ENCODE measurements at regions not wholly inside any gene's neighbourhood (a gene's known extent, or its start where the extent isn't known, plus 50 kb on each side); places are given as distances from the start of the nearest gene placed in this dataset.

- TF ChIP-seq EZH2phosphoT487 (IDR thresholded peaks at IDR 0.05; ENCODE audit: borderline replicate concordance, low read length) (no peak), EZH2 (IDR thresholded peaks at IDR 0.05; ENCODE audit: low read length, unreplicated experiment) (no peak)
- TF ChIP-seq, protein P1, sequence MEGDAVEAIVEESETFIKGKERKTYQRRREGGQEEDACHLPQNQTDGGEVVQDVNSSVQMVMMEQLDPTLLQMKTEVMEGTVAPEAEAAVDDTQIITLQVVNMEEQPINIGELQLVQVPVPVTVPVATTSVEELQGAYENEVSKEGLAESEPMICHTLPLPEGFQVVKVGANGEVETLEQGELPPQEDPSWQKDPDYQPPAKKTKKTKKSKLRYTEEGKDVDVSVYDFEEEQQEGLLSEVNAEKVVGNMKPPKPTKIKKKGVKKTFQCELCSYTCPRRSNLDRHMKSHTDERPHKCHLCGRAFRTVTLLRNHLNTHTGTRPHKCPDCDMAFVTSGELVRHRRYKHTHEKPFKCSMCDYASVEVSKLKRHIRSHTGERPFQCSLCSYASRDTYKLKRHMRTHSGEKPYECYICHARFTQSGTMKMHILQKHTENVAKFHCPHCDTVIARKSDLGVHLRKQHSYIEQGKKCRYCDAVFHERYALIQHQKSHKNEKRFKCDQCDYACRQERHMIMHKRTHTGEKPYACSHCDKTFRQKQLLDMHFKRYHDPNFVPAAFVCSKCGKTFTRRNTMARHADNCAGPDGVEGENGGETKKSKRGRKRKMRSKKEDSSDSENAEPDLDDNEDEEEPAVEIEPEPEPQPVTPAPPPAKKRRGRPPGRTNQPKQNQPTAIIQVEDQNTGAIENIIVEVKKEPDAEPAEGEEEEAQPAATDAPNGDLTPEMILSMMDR (conservative IDR thresholded peaks at IDR 0.05; ENCODE audit: low read depth, low read length), result no peak
Observed at GRCh38 chr7:26469188-26469587, 177.5 kb downstream of the SNX10 start.

GRCh38 chr7:26470691-26471090 is 179.0 kb downstream of the SNX10 start:
- no peaks in the 10 kb centered on the region for H3K27me3 ChIP-seq (ENCODE audit: low read length)
- DNase-seq (no peak), ATAC-seq (no peak)
- no peak overlapping the region for H3K4me2 ChIP-seq (ENCODE audit: low read length)
- no peaks in the 10 kb centered on the region for H3K36me3 ChIP-seq (ENCODE audit: low read depth, low read length)
- no TSS peak for BruUV-seq (replicated peaks)
- no peak overlapping the region for H3K4me3 ChIP-seq (ENCODE audit: low read length)
- no peaks in the 10 kb centered on the region for H3K79me2 ChIP-seq (ENCODE audit: low read length)
- H3K9me2 ChIP-seq (replicated peaks; ENCODE audit: low read length), result no peaks in the 10 kb centered on the region
- ChIA-PET POLR2A (ENCODE audit: unreplicated experiment) (no interaction called here), CTCF (no interaction called here)
- no peaks in the 10 kb centered on the region for H3K4me1 ChIP-seq (ENCODE audit: insufficient read depth, low read length)
- intact Hi-C loops (cut with micrococcal nuclease), result no loop called here
- H2AFZ ChIP-seq (ENCODE audit: low read length), result no peak overlapping the region
- no peaks in the 10 kb centered on the region for H3K9me3 ChIP-seq (ENCODE audit: low read length)
- TF ChIP-seq EZH2 (IDR thresholded peaks at IDR 0.05; ENCODE audit: low read length, unreplicated experiment), result no peak
- TF ChIP-seq, protein P1 (conservative IDR thresholded peaks at IDR 0.05; ENCODE audit: low read depth, low read length), result no peak
- H4K20me1 ChIP-seq (ENCODE audit: low read length), result no peaks in the 10 kb centered on the region
- H3K9ac ChIP-seq (ENCODE audit: low read length), result no peak overlapping the region
- no peaks in the 10 kb centered on the region for H3F3A ChIP-seq (ENCODE audit: low read length, unreplicated experiment)
- H3K27ac ChIP-seq (ENCODE audit: low read length), result no peak overlapping the region

More at GRCh38 chr7:26469188-26469587, 177.5 kb downstream of the SNX10 start:
- Histone ChIP-seq H3K4me1 (ENCODE audit: insufficient read depth, low read length) (no peaks in the 10 kb centered on the region), H3K27me3 (ENCODE audit: low read length) (no peaks in the 10 kb centered on the region), H4K20me1 (ENCODE audit: low read length) (no peaks in the 10 kb centered on the region), H3F3A (ENCODE audit: low read length, unreplicated experiment) (no peaks in the 10 kb centered on the region), H3K9me3 (ENCODE audit: low read length) (no peaks in the 10 kb centered on the region), H3K9me2 (replicated peaks; ENCODE audit: low read length) (no peaks in the 10 kb centered on the region), H3K4me3 (ENCODE audit: low read length) (no peak overlapping the region), H3K4me2 (ENCODE audit: low read length) (no peak overlapping the region), H3K36me3 (ENCODE audit: low read depth, low read length) (no peaks in the 10 kb centered on the region), H3K79me2 (ENCODE audit: low read length) (no peaks in the 10 kb centered on the region), H3K27ac (ENCODE audit: low read length) (no peak overlapping the region), H2AFZ (ENCODE audit: low read length) (no peak overlapping the region), H3K9ac (ENCODE audit: low read length) (no peak overlapping the region)
- intact Hi-C loops (cut with micrococcal nuclease), result no loop called here
- DNase-seq (no peak), ATAC-seq (no peak)
- ChIA-PET CTCF (no interaction called here), POLR2A (ENCODE audit: unreplicated experiment) (no interaction called here)
- BruUV-seq (replicated peaks), result no TSS peak

GRCh38 chr7:26471306-26472075 is 179.8 kb downstream of the SNX10 start:
- H3K27me3 ChIP-seq (ENCODE audit: low read length), result no peaks in the 10 kb centered on the region
- no peaks in the 10 kb centered on the region for H3K9me2 ChIP-seq (replicated peaks; ENCODE audit: low read length)
- CTCF ChIA-PET, result no interaction called here
- no TSS peak for BruUV-seq (replicated peaks)
- POLR2A ChIA-PET (ENCODE audit: unreplicated experiment), result no interaction called here
- no peaks in the 10 kb centered on the region for H3K36me3 ChIP-seq (ENCODE audit: low read depth, low read length)
- no peak overlapping the region for H3K27ac ChIP-seq (ENCODE audit: low read length)
- H3K9ac ChIP-seq (ENCODE audit: low read length), result no peak overlapping the region
- no peak overlapping the region for H2AFZ ChIP-seq (ENCODE audit: low read length)
- no peak for ATAC-seq
- no peak overlapping the region for H3K4me2 ChIP-seq (ENCODE audit: low read length)
- no peak overlapping the region for H3K4me3 ChIP-seq (ENCODE audit: low read length)
- DNase-seq, result no peak
- H3F3A ChIP-seq (ENCODE audit: low read length, unreplicated experiment), result no peaks in the 10 kb centered on the region
- no peaks in the 10 kb centered on the region for H3K9me3 ChIP-seq (ENCODE audit: low read length)
- intact Hi-C loops (cut with micrococcal nuclease), result no loop called here
- TF ChIP-seq EZH2 (IDR thresholded peaks at IDR 0.05; ENCODE audit: low read length, unreplicated experiment) (no peak), EZH2phosphoT487 (IDR thresholded peaks at IDR 0.05; ENCODE audit: borderline replicate concordance, low read length) (no peak)
- TF ChIP-seq, protein P1 (conservative IDR thresholded peaks at IDR 0.05; ENCODE audit: low read depth, low read length), result no peak
- H3K79me2 ChIP-seq (ENCODE audit: low read length), result no peaks in the 10 kb centered on the region
- no peaks in the 10 kb centered on the region for H3K4me1 ChIP-seq (ENCODE audit: insufficient read depth, low read length)
- H4K20me1 ChIP-seq (ENCODE audit: low read length), result no peaks in the 10 kb centered on the region

All from PC-3 (cell line).